OCI-LY7 (cell line): ENCODE measurements at regions not wholly inside any gene's neighbourhood (a gene's known extent, or its start where the extent isn't known, plus 50 kb on each side); places are given as distances from the start of the nearest gene placed in this dataset.
A peak's percentile ranks its signal among the peaks of the same experiment; 100 is the strongest.

Experiments
- CTCF ChIP-seq: fragments of 200-600 bp; sonication (generic); conservative IDR thresholded peaks from 2 replicates; pipeline ENCODE4 v1.5.1; 2014; ENCODE audit warnings: mild to moderate bottlenecking, antibody characterized with exemption, low read length, moderate library complexity, mixed read lengths
- EZH2phosphoT487 ChIP-seq: fragments of 200-600 bp; sonication (generic); IDR thresholded peaks from 2 replicates; pipeline ENCODE4 v1.6.1; 2018; ENCODE audit warnings: low read depth, borderline replicate concordance, mild to moderate bottlenecking, mixed run types, antibody characterized with exemption, low read length, moderate library complexity, mixed read lengths

- TF ChIP-seq CTCF (peak; percentile 42; the same call in 1 of the 2 replicates), EZH2phosphoT487 (no peak)
Measured at GRCh38 chr4:133483600-133484246, 334.6 kb downstream of the PCDH10 start.
